Peyer's patch (tissue), 4 donors: ENCODE measurements at regions not wholly inside any gene's neighbourhood (a gene's known extent, or its start where the extent isn't known, plus 50 kb on each side); places are given as distances from the start of the nearest gene placed in this dataset.

Experiments used
- CTCF ChIP-seq, 6 experiments: fragments of 450-650 bp in 4 of 6; fragments of 200-600 bp in 2 of 6; sonication (generic) in 1 of 6; IDR thresholded peaks; one replicate each; pipeline ENCODE4 v1.5.1; 2017 to 2019; ENCODE audit warnings: antibody characterized with exemption in 6 of 6, mild to moderate bottlenecking in 3 of 6, moderate library complexity in 1 of 6
- POLR2A ChIP-seq, 2 donors: fragments of 450-650 bp; IDR thresholded peaks; one replicate each; pipeline ENCODE4 v1.5.1; 2017; ENCODE audit warnings: antibody characterized with exemption in 2 of 2, mild to moderate bottlenecking in 2 of 2, moderate library complexity in 2 of 2

GRCh38 chr3:135382188-135382587 lies 583.3 kb upstream of the PPP2R3A start:
- TF ChIP-seq CTCF (IDR thresholded peaks at IDR 0.05) (no peak), POLR2A (IDR thresholded peaks at IDR 0.05) (no peak)
